Uterus (tissue), 2 donors: ENCODE measurements at regions not wholly inside any gene's neighbourhood (a gene's known extent, or its start where the extent isn't known, plus 50 kb on each side); places are given as distances from the start of the nearest gene placed in this dataset.

ENCODE experiments used
- CTCF ChIP-seq, 4 experiments: fragments of 200-600 bp in 2 of 4; fragments of 450-650 bp in 2 of 4; sonication (generic) in 2 of 4; IDR thresholded peaks; one replicate each; pipeline ENCODE4 v1.5.1; 2016 to 2019; ENCODE audit warnings: antibody characterized with exemption in 4 of 4, mild to moderate bottlenecking in 2 of 4, moderate library complexity in 1 of 4
- POLR2A ChIP-seq, 2 donors: fragments of 450-650 bp; IDR thresholded peaks; one replicate each; pipeline ENCODE4 v1.6.1; 2016; ENCODE audit warnings: antibody characterized with exemption in 2 of 2, mild to moderate bottlenecking in 1 of 2, moderate library complexity in 1 of 2

- TF ChIP-seq CTCF (IDR thresholded peaks at IDR 0.05), result no peak
- no peak for TF ChIP-seq POLR2A (IDR thresholded peaks at IDR 0.05)
Measured at GRCh38 chr6:77290798-77291197, 172.5 kb downstream of the HTR1B start.
